HCT116 (cell line): ENCODE measurements at regions not wholly inside any gene's neighbourhood (a gene's known extent, or its start where the extent isn't known, plus 50 kb on each side); places are given as distances from the start of the nearest gene placed in this dataset.

Source experiments
- CTCF ChIP-seq, 3 experiments: fragments of 200-600 bp in 1 of 3; sonication (generic) in 1 of 3; IDR thresholded peaks in 2 of 3; conservative IDR thresholded peaks in 1 of 3; 2 replicates each; pipeline ENCODE4 v1.5.1; 2012 to 2017; ENCODE audit warnings: low read depth in 2 of 3, low read length in 2 of 3, antibody characterized with exemption in 1 of 3, borderline replicate concordance in 1 of 3, control low read depth in 1 of 3, mild to moderate bottlenecking in 1 of 3, mixed read lengths in 1 of 3, mixed run types in 1 of 3, moderate library complexity in 1 of 3; ENCODE audit not compliant: insufficient read depth in 1 of 3
- EZH2 ChIP-seq: fragments of 200-600 bp; sonication (generic); IDR thresholded peaks from 2 replicates; pipeline ENCODE4 v1.6.1; 2017; ENCODE audit warnings: antibody characterized with exemption, mixed run types
- JUND ChIP-seq: IDR thresholded peaks from 2 replicates; pipeline ENCODE4 v1.6.1; 2012
- MAX ChIP-seq: IDR thresholded peaks from 2 replicates; pipeline ENCODE4 v1.6.1; 2012
- POLR2A ChIP-seq: IDR thresholded peaks from 2 replicates; pipeline ENCODE4 v1.7.0; 2011; ENCODE audit warnings: borderline replicate concordance; ENCODE audit not compliant: insufficient read depth, insufficient read length; ENCODE audit errors: extremely low read depth
- POLR2AphosphoS5 ChIP-seq: IDR thresholded peaks from 2 replicates; pipeline ENCODE4 v1.6.1; 2011; ENCODE audit warnings: mild to moderate bottlenecking, low read depth, low read length, moderate library complexity
- REST ChIP-seq: IDR thresholded peaks from 2 replicates; pipeline ENCODE4 v1.6.1; 2012; ENCODE audit warnings: low read depth
- SIN3A ChIP-seq: IDR thresholded peaks from 2 replicates; pipeline ENCODE4 v1.6.1; 2012; ENCODE audit warnings: low read depth
- YY1 ChIP-seq: IDR thresholded peaks from 2 replicates; pipeline ENCODE4 v1.6.1; 2011; ENCODE audit warnings: low read length, low read depth, moderate library complexity, mild to moderate bottlenecking; ENCODE audit not compliant: insufficient replicate concordance; ENCODE audit errors: extremely low read depth

DNA sequence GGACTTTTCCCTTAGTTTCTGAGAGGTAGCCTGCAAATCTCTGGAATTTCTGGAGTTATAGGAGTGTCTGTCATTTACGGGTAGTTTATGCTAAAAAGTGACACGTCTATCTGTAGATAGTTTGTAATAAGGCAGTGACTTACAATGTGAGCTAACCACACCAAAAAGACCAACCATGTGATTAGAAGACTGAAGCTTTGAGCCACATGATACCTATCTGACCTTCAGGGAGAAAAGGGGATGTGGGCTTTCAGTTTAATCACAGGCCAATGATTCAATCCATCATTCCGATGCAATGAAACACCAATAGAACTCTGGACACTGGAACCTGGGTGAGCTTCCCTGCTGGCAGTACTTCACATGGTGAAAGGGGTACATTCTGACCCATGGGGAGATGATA, 254.6 kb upstream of the GK2 start:
- TF ChIP-seq CTCF (IDR thresholded peaks at IDR 0.05 in 2 of 3, conservative IDR thresholded peaks at IDR 0.05 in 1 of 3; ENCODE audit: borderline replicate concordance in 1 of 3, insufficient read depth in 1 of 3, low read depth in 2 of 3, low read length in 2 of 3): no peak
- no peak for TF ChIP-seq MAX
- TF ChIP-seq POLR2A: no peak
- no peak for TF ChIP-seq REST
- TF ChIP-seq POLR2AphosphoS5: no peak
- no peak for TF ChIP-seq JUND
- TF ChIP-seq EZH2: no peak
- TF ChIP-seq SIN3A: no peak
- no peak for TF ChIP-seq YY1
